A673 (cell line): ENCODE measurements at regions not wholly inside any gene's neighbourhood (a gene's known extent, or its start where the extent isn't known, plus 50 kb on each side); places are given as distances from the start of the nearest gene placed in this dataset.

ENCODE experiments used
- BruUV-seq: library from RNA; stranded (reverse); fragments of 400-500 nt; replicated peaks from 2 replicates; lab custom pipeline; 2021; lab: Mats Ljungman, UMichigan
- CTCF ChIA-PET: fragments of 300-600 bp; sonication (Branson Sonifier 250); formaldehyde crosslinking; loops from one replicate; lab custom pipeline; 2022; ENCODE audit warnings: antibody characterized with exemption; lab: Charles Lee
- POLR2A ChIA-PET: fragments of 300-600 bp; sonication (Branson Sonifier 250); formaldehyde crosslinking; loops from one replicate; lab custom pipeline; 2022; ENCODE audit warnings: antibody characterized with exemption; ENCODE audit not compliant: low non-redundant PET; lab: Charles Lee
- DNase-seq: peaks from one replicate; pipeline ENCODE4 v3.0.0-alpha.2; 2015; ENCODE audit warnings: low spot score
- H3K27ac ChIP-seq: fragments of 200-600 bp; sonication (generic); 2 replicates; pipeline ENCODE4 v1.5.1; 2016; ENCODE audit warnings: mixed run types, low read depth, mild to moderate bottlenecking, mixed read lengths, antibody characterized with exemption, low read length; ENCODE audit not compliant: poor library complexity, severe bottlenecking
- H3K27me3 ChIP-seq: fragments of 200-600 bp; sonication (generic); replicated peaks from 2 replicates; pipeline ENCODE4 v1.6.1; 2017; ENCODE audit warnings: mixed run types, low read depth, mild to moderate bottlenecking, mixed read lengths, antibody characterized with exemption, low read length; ENCODE audit not compliant: insufficient read depth, poor library complexity
- H3K36me3 ChIP-seq: fragments of 200-600 bp; sonication (generic); 2 replicates; pipeline ENCODE4 v1.6.1; 2016; ENCODE audit warnings: mixed run types, mild to moderate bottlenecking, mixed read lengths, antibody characterized with exemption, low read length; ENCODE audit not compliant: insufficient read depth, poor library complexity, severe bottlenecking
- H3K4me1 ChIP-seq: fragments of 200-600 bp; sonication (generic); 2 replicates; pipeline ENCODE4 v1.6.1; 2017; ENCODE audit warnings: mixed run types, mild to moderate bottlenecking, mixed read lengths, antibody characterized with exemption, low read length; ENCODE audit not compliant: insufficient read depth, poor library complexity, severe bottlenecking
- H3K4me3 ChIP-seq: fragments of 200-600 bp; sonication (generic); 2 replicates; pipeline ENCODE4 v1.5.1; 2016; ENCODE audit warnings: low read depth, mixed run types, mild to moderate bottlenecking, mixed read lengths, low read length; ENCODE audit not compliant: poor library complexity, severe bottlenecking
- H3K9me3 ChIP-seq: fragments of 200-600 bp; sonication (generic); 2 replicates; pipeline ENCODE4 v1.6.1; 2016; ENCODE audit warnings: mixed run types, low read depth, mild to moderate bottlenecking, mixed read lengths, antibody characterized with exemption, low read length; ENCODE audit not compliant: poor library complexity, severe bottlenecking
- EZH2 ChIP-seq: fragments of 200-600 bp; sonication (generic); IDR thresholded peaks from 2 replicates; pipeline ENCODE4 v1.6.1; 2017; ENCODE audit warnings: borderline replicate concordance, low read depth, mild to moderate bottlenecking, mixed read lengths, antibody characterized with exemption, low read length; ENCODE audit not compliant: poor library complexity, severe bottlenecking
- intact Hi-C: fragments of 100-400 bp; cut with micrococcal nuclease; formaldehyde crosslinking; loops from one replicate; pipeline ENCODE4 v1.10.0; 2022; ENCODE audit not compliant: unreplicated experiment
- TF ChIP-seq, protein P1 (sequence below): fragments of 300-800, 200-600 bp; sonication (generic); conservative IDR thresholded peaks from 2 replicates; pipeline ENCODE4 v1.5.1; 2017; ENCODE audit warnings: low read depth, mild to moderate bottlenecking, antibody characterized with exemption, low read length, moderate library complexity, mixed read lengths

DNA sequence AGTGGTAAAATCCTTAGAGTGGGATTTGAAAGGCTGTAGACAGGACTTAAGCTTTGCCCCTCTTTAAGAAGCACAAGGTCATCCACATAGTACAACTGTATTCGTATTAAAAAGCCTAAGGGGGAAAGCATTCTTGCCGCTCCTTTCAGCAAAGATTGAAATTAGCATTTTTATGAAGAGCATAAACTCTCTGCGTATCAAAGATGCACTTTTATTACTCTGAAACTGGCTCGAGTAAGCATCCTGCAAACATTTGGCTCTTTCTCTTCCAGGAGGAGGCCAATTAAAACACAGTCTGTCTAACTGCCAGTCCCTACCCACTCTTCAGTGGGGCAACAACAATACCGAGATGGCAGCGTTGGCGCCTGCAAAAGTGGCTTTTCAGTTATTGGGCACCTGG lies 192.5 kb upstream of the TPRG1 start:
- intact Hi-C loops: no loop called here
- no peak overlapping the region for H3K4me3 ChIP-seq
- no peaks in the 10 kb centered on the region for H3K9me3 ChIP-seq
- ChIA-PET CTCF (no interaction called here), POLR2A (no interaction called here)
- no peak overlapping the region for H3K27ac ChIP-seq
- TF ChIP-seq, protein P1, sequence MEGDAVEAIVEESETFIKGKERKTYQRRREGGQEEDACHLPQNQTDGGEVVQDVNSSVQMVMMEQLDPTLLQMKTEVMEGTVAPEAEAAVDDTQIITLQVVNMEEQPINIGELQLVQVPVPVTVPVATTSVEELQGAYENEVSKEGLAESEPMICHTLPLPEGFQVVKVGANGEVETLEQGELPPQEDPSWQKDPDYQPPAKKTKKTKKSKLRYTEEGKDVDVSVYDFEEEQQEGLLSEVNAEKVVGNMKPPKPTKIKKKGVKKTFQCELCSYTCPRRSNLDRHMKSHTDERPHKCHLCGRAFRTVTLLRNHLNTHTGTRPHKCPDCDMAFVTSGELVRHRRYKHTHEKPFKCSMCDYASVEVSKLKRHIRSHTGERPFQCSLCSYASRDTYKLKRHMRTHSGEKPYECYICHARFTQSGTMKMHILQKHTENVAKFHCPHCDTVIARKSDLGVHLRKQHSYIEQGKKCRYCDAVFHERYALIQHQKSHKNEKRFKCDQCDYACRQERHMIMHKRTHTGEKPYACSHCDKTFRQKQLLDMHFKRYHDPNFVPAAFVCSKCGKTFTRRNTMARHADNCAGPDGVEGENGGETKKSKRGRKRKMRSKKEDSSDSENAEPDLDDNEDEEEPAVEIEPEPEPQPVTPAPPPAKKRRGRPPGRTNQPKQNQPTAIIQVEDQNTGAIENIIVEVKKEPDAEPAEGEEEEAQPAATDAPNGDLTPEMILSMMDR: no peak
- TF ChIP-seq EZH2: no peak
- no peaks in the 10 kb centered on the region for H3K4me1 ChIP-seq
- no TSS peak for BruUV-seq
- no peak for DNase-seq
- H3K36me3 ChIP-seq: no peaks in the 10 kb centered on the region
- H3K27me3 ChIP-seq: no peaks in the 10 kb centered on the region

GRCh38 chr3:188979669-188980310 lies 192.0 kb upstream of the TPRG1 start:
- no peaks in the 10 kb centered on the region for H3K27me3 ChIP-seq
- TF ChIP-seq, protein P1: no peak
- no peak for TF ChIP-seq EZH2
- ChIA-PET POLR2A (no interaction called here), CTCF (no interaction called here)
- H3K4me1 ChIP-seq: no peaks in the 10 kb centered on the region
- intact Hi-C loops: no loop called here
- no peaks in the 10 kb centered on the region for H3K9me3 ChIP-seq
- no peak for DNase-seq
- H3K4me3 ChIP-seq: no peak overlapping the region
- H3K27ac ChIP-seq: no peak overlapping the region
- no TSS peak for BruUV-seq
- H3K36me3 ChIP-seq: no peaks in the 10 kb centered on the region

- TF ChIP-seq, protein P1: no peak
- TF ChIP-seq EZH2: no peak
- no peak overlapping the region for H3K4me3 ChIP-seq
- H3K9me3 ChIP-seq: no peaks in the 10 kb centered on the region
- no peaks in the 10 kb centered on the region for H3K27me3 ChIP-seq
- DNase-seq: no peak
- ChIA-PET POLR2A (no interaction called here), CTCF (no interaction called here)
- no peaks in the 10 kb centered on the region for H3K36me3 ChIP-seq
- no peaks in the 10 kb centered on the region for H3K4me1 ChIP-seq
- no peak overlapping the region for H3K27ac ChIP-seq
- BruUV-seq: no TSS peak
- intact Hi-C loops: no loop called here
Observed at GRCh38 chr3:188993181-188993580, 178.6 kb upstream of the TPRG1 start.
